H1 (cell line): ENCODE measurements at regions not wholly inside any gene's neighbourhood (a gene's known extent, or its start where the extent isn't known, plus 50 kb on each side); places are given as distances from the start of the nearest gene placed in this dataset.
A peak's percentile ranks its signal among the peaks of the same experiment; 100 is the strongest.

Experiments
- CTCF ChIA-PET: fragments of 300-600 bp; sonication (Branson Sonifier 250); formaldehyde crosslinking; loops from one replicate; lab custom pipeline; 2021; ENCODE audit not compliant: partially characterized antibody; lab: Charles Lee
- POLR2A ChIA-PET: fragments of 300-600 bp; sonication (Branson Sonifier 250); formaldehyde crosslinking; loops from one replicate; lab custom pipeline; 2021; ENCODE audit warnings: inconsistent platforms; ENCODE audit not compliant: partially characterized antibody; lab: Charles Lee
- DNase-seq, 2 experiments: peaks; one replicate each; pipeline versions ENCODE4 v3.0.0 to v3.0.0-alpha.2; 2010 to 2022; ENCODE audit warnings: low spot score in 2 of 2, low read depth in 1 of 2, mixed read lengths in 1 of 2
- FAIRE-seq: peaks from 2 replicates; lab custom pipeline; 2011; peaks lifted over from hg19 to GRCh38; lab: Jason Lieb, UNC
- H2AFZ ChIP-seq: 2 replicates; pipeline ENCODE4 v1.8.1; 2012; ENCODE audit warnings: low read length, inconsistent platforms
- H2AK5ac ChIP-seq: 2 replicates; pipeline ENCODE4 v1.6.1; 2013; ENCODE audit warnings: low read depth, low read length
- H2BK120ac ChIP-seq: replicated peaks from 2 replicates; pipeline ENCODE3; 2013; ENCODE audit warnings: low read depth, low read length, inconsistent platforms
- H2BK12ac ChIP-seq: 2 replicates; pipeline ENCODE4 v1.6.1; 2013; ENCODE audit warnings: low read depth, low read length
- H2BK15ac ChIP-seq: 2 replicates; pipeline ENCODE4 v1.6.1; 2013; ENCODE audit warnings: low read length
- H2BK20ac ChIP-seq: 2 replicates; pipeline ENCODE4 v1.6.1; 2013; ENCODE audit warnings: low read length
- H2BK5ac ChIP-seq: 2 replicates; pipeline ENCODE4 v1.6.1; 2013; ENCODE audit warnings: low read depth, low read length
- H3K14ac ChIP-seq: 2 replicates; pipeline ENCODE4 v1.6.1; 2013; ENCODE audit warnings: inconsistent platforms; ENCODE audit not compliant: insufficient read length
- H3K18ac ChIP-seq: 2 replicates; pipeline ENCODE4 v1.6.1; 2013; ENCODE audit warnings: low read length; ENCODE audit errors: extremely low read depth
- H3K23ac ChIP-seq: 2 replicates; pipeline ENCODE4 v1.6.1; 2013; ENCODE audit warnings: inconsistent platforms; ENCODE audit not compliant: insufficient read length
- H3K23me2 ChIP-seq: 2 replicates; pipeline ENCODE4 v1.6.1; 2013; ENCODE audit warnings: low read depth, low read length
- H3K27ac ChIP-seq: 2 replicates; pipeline ENCODE4 v1.6.1; 2011; ENCODE audit warnings: low read depth, low read length, inconsistent platforms
- H3K27me3 ChIP-seq, 4 experiments: replicated peaks in 1 of 4; 1 replicate in 1 of 4; 2 replicates in 3 of 4; pipeline versions ENCODE4 v1.6.1 to v1.8.1; 2011 to 2013; ENCODE audit warnings: low read length in 3 of 4, mild to moderate bottlenecking in 3 of 4, inconsistent platforms in 2 of 4, mixed read lengths in 2 of 4, moderate library complexity in 1 of 4; ENCODE audit not compliant: control insufficient read depth in 3 of 4, insufficient read depth in 3 of 4; ENCODE audit errors: extremely low read depth in 1 of 4
- H3K36me3 ChIP-seq, 4 experiments: 2 replicates each; pipeline versions ENCODE4 v1.6.1 to v1.8.1; 2011 to 2013; ENCODE audit warnings: mild to moderate bottlenecking in 4 of 4, low read length in 3 of 4, moderate library complexity in 2 of 4, control low read depth in 1 of 4, inconsistent platforms in 1 of 4; ENCODE audit not compliant: insufficient read depth in 4 of 4, control insufficient read depth in 2 of 4
- H3K4ac ChIP-seq: replicated peaks from 2 replicates; pipeline ENCODE3; 2013; ENCODE audit warnings: low read length, low read depth, mixed read lengths, inconsistent platforms; ENCODE audit not compliant: insufficient read length
- H3K4me1 ChIP-seq, 4 experiments: replicated peaks in 1 of 4; 1 replicate in 1 of 4; 2 replicates in 3 of 4; pipeline versions ENCODE4 v1.6.1 to v1.8.1; 2011 to 2013; ENCODE audit warnings: low read length in 3 of 4, inconsistent platforms in 2 of 4, mixed read lengths in 1 of 4; ENCODE audit not compliant: insufficient read depth in 4 of 4, control insufficient read depth in 3 of 4
- H3K4me2 ChIP-seq, 2 experiments: 2 replicates each; pipeline versions ENCODE4 v1.6.1 to v1.8.1; 2011 to 2013; ENCODE audit warnings: low read depth in 2 of 2, low read length in 2 of 2, control low read depth in 1 of 2, inconsistent platforms in 1 of 2, mild to moderate bottlenecking in 1 of 2; ENCODE audit not compliant: insufficient read depth in 1 of 2
- H3K4me3 ChIP-seq, 4 experiments: fragments of 200-600, 300-600 bp in 1 of 4; sonication (generic), shearing (Covaris generic), sonication (Bioruptor Twin) in 1 of 4; 2 replicates each; pipeline versions ENCODE4 v1.5.1 to v1.8.1; 2011 to 2016; ENCODE audit warnings: low read length in 4 of 4, low read depth in 3 of 4, control low read depth in 2 of 4, inconsistent platforms in 2 of 4, mild to moderate bottlenecking in 2 of 4, mixed read lengths in 1 of 4, moderate library complexity in 1 of 4; ENCODE audit not compliant: insufficient read depth in 2 of 4; ENCODE audit errors: extremely low read depth in 1 of 4
- H3K56ac ChIP-seq: replicated peaks from 2 replicates; pipeline ENCODE3; 2013; ENCODE audit warnings: low read depth, mild to moderate bottlenecking, mixed read lengths, low read length, inconsistent platforms; ENCODE audit not compliant: insufficient read length
- H3K79me1 ChIP-seq: 2 replicates; pipeline ENCODE4 v1.6.1; 2013; ENCODE audit warnings: low read depth, low read length, control low read depth
- H3K79me2 ChIP-seq, 2 experiments: 2 replicates each; pipeline versions ENCODE4 v1.6.1 to v1.8.1; 2012 to 2013; ENCODE audit warnings: low read length in 2 of 2, mild to moderate bottlenecking in 2 of 2, inconsistent platforms in 1 of 2; ENCODE audit not compliant: insufficient read depth in 2 of 2, control insufficient read depth in 1 of 2
- H3K9ac ChIP-seq, 4 experiments: replicated peaks in 1 of 4; 1 replicate in 1 of 4; 2 replicates in 3 of 4; pipeline versions ENCODE4 v1.6.1 to v1.8.1; 2011 to 2013; ENCODE audit warnings: low read depth in 3 of 4, low read length in 3 of 4, control low read depth in 2 of 4, mild to moderate bottlenecking in 2 of 4, moderate library complexity in 2 of 4, inconsistent platforms in 1 of 4; ENCODE audit errors: extremely low read depth in 1 of 4
- H3K9me3 ChIP-seq, 2 experiments: 2 replicates each; pipeline versions ENCODE4 v1.6.1 to v1.8.1; 2012 to 2013; ENCODE audit warnings: mild to moderate bottlenecking in 2 of 2, moderate library complexity in 2 of 2, control low read depth in 1 of 2, inconsistent platforms in 1 of 2, low read depth in 1 of 2, low read length in 1 of 2, mixed read lengths in 1 of 2; ENCODE audit not compliant: insufficient read depth in 2 of 2
- H4K20me1 ChIP-seq, 2 experiments: replicated peaks in 1 of 2; 2 replicates each; pipeline versions ENCODE3 to v1.8.1; 2011 to 2013; ENCODE audit warnings: inconsistent platforms in 2 of 2, low read length in 2 of 2, mild to moderate bottlenecking in 1 of 2; ENCODE audit not compliant: insufficient read depth in 2 of 2, control insufficient read depth in 1 of 2
- H4K5ac ChIP-seq: 2 replicates; pipeline ENCODE4 v1.6.1; 2013; ENCODE audit warnings: low read length, low read depth, mixed read lengths, inconsistent platforms; ENCODE audit not compliant: insufficient read length
- H4K8ac ChIP-seq: 2 replicates; pipeline ENCODE4 v1.8.0; 2013; ENCODE audit warnings: mild to moderate bottlenecking, moderate library complexity, low read length, inconsistent platforms; ENCODE audit not compliant: insufficient read depth; ENCODE audit errors: extremely low read depth
- H4K91ac ChIP-seq: replicated peaks from 2 replicates; pipeline ENCODE3; 2013; ENCODE audit warnings: low read length, mixed read lengths, inconsistent platforms; ENCODE audit not compliant: insufficient read length
- NRF1 ChIP-seq: IDR thresholded peaks from 2 replicates; pipeline ENCODE4 v1.6.1; 2011; ENCODE audit warnings: mild to moderate bottlenecking, low read depth, low read length, improper control_type of control experiment
- WGBS, 2 experiments: shearing (Covaris generic) in 1 of 2; methylation state at CpG; one replicate each; pipeline versions ENCODE4 v1.1.6 to v1.1.7; 2013 to 2015; ENCODE audit warnings: low lambda C conversion rate in 2 of 2, mixed read lengths in 2 of 2, inconsistent platforms in 1 of 2, low coverage in 1 of 2, missing lambda C conversion rate in 1 of 2; ENCODE audit not compliant: insufficient replicate concordance in 2 of 2, insufficient coverage in 1 of 2, insufficient read length in 1 of 2; ENCODE audit errors: extremely low coverage in 1 of 2, missing lambda C conversion rate in 1 of 2; 5-methylcytosine and 5-hydroxymethylcytosine counted together

GRCh38 chr2:145228506-145228905 lies 708.6 kb upstream of the ZEB2 start:
- Histone ChIP-seq H3K4ac (no peak overlapping the region), H3K27ac (no peak overlapping the region), H4K5ac (no peak overlapping the region), H3K79me1 (no peaks in the 10 kb centered on the region), H3K36me3 (no peaks in the 10 kb centered on the region), H3K56ac (no peak overlapping the region), H2BK20ac (no peak overlapping the region), H3K9me3 (no peaks in the 10 kb centered on the region), H3K4me3 (no peak overlapping the region), H3K14ac (no peak overlapping the region), H3K18ac (no peak overlapping the region), H3K23ac (no peak overlapping the region), H4K8ac (no peak overlapping the region), H2BK5ac (no peak overlapping the region), H4K91ac (no peak overlapping the region), H2BK12ac (no peak overlapping the region), H4K20me1 (no peaks in the 10 kb centered on the region), H2AFZ (0 out of 2 replicates have a peak overlapping the region, but pooled peaks have one; percentile 16), H3K9ac (no peak overlapping the region), H3K4me1 (no peaks in the 10 kb centered on the region), H3K79me2 (no peaks in the 10 kb centered on the region), H3K23me2 (no peaks in the 10 kb centered on the region), H2BK15ac (no peak overlapping the region), H3K27me3 (no peaks in the 10 kb centered on the region), H2BK120ac (no peak overlapping the region), H2AK5ac (no peak overlapping the region), H3K4me2 (no peak overlapping the region)
- TF ChIP-seq NRF1 = no peak
- FAIRE-seq = no peak
- 86% methylated on average over 5 of the region's 5 CpGs; no CpG with 5 or more reads in 1 of the 2 experiments for WGBS, 2 experiments
- ChIA-PET CTCF (interaction anchor here (0.7 to 0.9 kb wide), 2 partner anchors 31 to 676 kb away, joined by 3 read pairs; no protein-coding TSS in a partner anchor), POLR2A (no interaction called here)
- no peak for DNase-seq
